GM21447 (cell line): ENCODE measurements at regions not wholly inside any gene's neighbourhood (a gene's known extent, or its start where the extent isn't known, plus 50 kb on each side); places are given as distances from the start of the nearest gene placed in this dataset.
"Not testable (repeated sequence)": the region's sequence is repeated elsewhere in the genome, so short reads cannot be mapped to it uniquely, and the experiment has no call there.

Source experiments
- ATAC-seq: cut with Tn5 transposase; IDR thresholded peaks from one replicate; pipeline ENCODE4 v1.9.1; 2021; ENCODE audit not compliant: unreplicated experiment

- ATAC-seq: no peak
Measured at GRCh38 chr15:36050899-36051298, 504.9 kb upstream of the DPH6 start.

GRCh38 chr15:36052641-36053040 lies 506.7 kb upstream of the DPH6 start:
- ATAC-seq: not testable (repeated sequence)

GRCh38 chr15:36053746-36054145 lies 507.8 kb upstream of the DPH6 start:
- no peak for ATAC-seq

GRCh38 chr15:36059596-36059995 lies 513.6 kb upstream of the DPH6 start:
- ATAC-seq: no peak

- no peak for ATAC-seq
Measured at GRCh38 chr15:36062357-36062756, 516.4 kb upstream of the DPH6 start.

DNA sequence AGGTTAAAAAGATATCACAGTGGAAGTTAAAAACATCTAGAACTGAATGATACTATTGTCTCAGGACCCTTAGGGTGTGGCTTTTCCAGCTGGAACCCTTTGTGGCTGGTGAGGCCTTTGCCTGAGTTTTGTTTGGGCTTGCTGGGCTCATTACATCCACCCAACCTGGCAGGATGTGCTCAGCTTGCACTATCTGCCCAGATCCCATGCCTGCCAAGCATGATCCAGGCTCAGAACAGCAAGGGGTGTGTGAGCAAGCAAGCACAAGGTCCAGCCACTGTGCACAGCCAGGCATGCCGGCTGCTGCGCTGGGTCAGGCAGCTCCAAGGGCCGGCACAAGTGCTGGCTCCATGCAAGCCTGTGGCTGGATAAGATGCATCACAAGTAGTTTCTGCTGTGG lies 512.7 kb upstream of the CDIN1 start:
- no peak for ATAC-seq

GRCh38 chr15:36067483-36068274 lies 511.7 kb upstream of the CDIN1 start:
- ATAC-seq: no peak

DNA sequence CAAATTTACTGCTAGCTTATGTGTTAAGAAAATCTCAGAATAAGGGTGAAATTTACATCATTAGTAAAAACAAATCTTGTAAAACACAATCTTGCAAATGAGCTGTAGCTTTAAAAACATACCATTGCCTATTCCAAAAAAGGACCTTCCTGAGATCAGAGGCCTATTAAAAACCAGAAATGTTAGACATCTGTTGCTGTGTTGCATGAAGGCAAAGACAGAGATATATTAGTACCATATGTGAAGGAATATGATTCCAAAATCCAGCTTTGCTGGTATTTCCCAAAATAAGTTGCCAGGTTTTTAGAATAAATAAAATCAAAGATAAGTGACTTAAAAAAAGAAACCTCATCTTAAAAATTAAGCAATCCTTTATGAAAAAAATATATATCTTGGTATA lies 504.1 kb upstream of the CDIN1 start:
- ATAC-seq: no peak

GRCh38 chr15:36079021-36079420 lies 500.4 kb upstream of the CDIN1 start:
- ATAC-seq: no peak

GRCh38 chr15:36080759-36081158 lies 498.7 kb upstream of the CDIN1 start:
- ATAC-seq: no peak

DNA sequence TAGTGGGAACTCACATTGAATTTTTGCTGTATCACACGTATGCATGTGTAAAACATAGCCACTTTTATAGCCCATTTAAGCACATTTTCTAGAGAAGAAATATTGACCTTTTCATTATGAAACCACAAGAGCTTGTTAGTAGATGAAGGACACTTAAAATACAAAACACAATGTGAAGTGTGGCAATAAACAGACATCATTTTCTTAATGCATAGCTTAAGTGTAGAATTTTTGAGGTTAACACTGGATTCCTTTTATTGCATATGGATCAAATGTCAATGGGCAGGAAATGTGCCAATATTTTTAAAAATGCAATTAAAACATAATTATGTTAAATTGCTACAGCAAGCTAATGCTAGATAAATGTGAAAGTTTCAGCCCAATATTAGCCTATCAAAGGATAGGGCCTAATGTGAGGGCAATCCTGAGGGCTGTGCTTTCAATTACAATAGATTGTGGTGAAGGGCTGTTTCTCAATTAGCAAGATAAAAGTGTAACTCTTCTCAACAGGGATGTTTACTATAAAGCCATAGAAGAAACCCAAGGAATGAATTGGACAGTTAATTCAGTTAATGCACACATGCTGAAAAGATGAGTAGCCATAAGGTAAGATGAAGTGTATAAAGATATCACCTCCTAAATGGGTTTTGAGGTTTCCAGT lies 489.0 kb upstream of the CDIN1 start:
- ATAC-seq: no peak

- no peak for ATAC-seq
Measured at GRCh38 chr15:36106640-36107335, 472.6 kb upstream of the CDIN1 start.

- no peak for ATAC-seq
Measured at GRCh38 chr15:36108541-36108940, 470.9 kb upstream of the CDIN1 start.

GRCh38 chr15:36109943-36110658 lies 469.3 kb upstream of the CDIN1 start:
- no peak for ATAC-seq

DNA sequence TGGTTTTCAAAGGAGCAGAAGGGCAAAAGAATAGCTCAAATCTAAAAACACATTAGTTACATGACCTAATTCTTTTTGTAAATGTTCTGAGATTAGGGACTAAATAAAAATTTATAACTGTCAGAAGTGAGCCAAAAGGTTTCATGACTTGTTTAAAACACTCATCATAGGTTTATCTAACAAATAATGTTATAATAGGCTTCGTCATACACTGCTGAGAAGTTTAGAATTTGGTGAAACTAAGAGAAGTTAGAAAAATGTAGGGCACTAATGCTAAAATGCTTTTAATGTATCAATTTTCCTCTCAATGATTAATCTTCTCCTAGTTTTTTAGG lies 468.8 kb upstream of the CDIN1 start:
- no peak for ATAC-seq

- ATAC-seq: no peak
Measured at GRCh38 chr15:36117296-36117787, 462.1 kb upstream of the CDIN1 start.

GRCh38 chr15:36126194-36126593 lies 453.2 kb upstream of the CDIN1 start:
- no peak for ATAC-seq

DNA sequence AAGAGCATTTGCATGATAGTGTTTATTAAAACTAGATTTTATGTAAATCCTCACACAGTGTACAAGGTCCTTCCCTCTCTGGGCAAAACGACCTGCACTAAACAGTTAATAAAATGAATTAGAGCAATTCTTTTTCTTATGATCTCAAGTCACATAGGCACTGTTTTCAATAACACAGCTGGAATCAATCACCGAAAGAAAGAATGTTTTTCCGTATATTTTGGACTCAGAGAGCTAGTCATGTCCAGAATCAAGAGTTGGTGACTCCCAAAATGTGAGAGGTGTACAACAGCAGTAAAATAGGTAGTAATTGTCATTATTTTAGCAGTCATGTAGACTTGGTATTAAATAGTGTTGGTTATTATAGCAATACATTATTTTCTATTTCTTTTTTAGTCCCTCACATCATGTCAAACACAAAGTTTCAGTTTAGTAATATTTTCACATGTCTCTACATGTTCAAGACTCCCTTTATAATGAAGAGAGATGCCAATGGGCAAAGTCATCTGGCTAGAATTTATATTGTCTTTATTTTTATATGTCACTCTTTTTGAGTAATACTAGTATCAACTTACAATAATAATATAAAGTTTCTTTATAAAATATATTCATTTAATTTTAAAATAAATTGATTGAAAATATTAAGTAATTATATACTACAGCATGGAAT lies 448.6 kb upstream of the CDIN1 start:
- no peak for ATAC-seq

DNA sequence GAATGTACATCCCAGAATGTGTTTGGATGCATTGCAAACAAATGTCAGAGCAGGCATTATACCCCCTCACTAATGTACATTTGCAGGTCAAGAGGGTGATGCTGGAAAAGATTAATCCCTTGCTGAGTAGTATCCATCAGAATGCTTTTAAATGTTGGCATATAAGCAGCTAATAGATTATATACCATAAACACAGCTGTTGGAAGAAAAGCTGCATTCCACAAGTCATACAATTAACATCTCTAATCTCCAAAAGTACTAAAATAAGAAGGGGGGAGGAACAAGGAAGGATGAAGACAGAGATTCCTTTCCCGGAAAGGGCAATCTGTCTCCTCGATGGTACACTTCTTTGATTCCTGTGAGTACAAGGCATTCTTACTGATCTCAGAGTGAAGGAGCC lies 445.7 kb upstream of the CDIN1 start:
- no peak for ATAC-seq

DNA sequence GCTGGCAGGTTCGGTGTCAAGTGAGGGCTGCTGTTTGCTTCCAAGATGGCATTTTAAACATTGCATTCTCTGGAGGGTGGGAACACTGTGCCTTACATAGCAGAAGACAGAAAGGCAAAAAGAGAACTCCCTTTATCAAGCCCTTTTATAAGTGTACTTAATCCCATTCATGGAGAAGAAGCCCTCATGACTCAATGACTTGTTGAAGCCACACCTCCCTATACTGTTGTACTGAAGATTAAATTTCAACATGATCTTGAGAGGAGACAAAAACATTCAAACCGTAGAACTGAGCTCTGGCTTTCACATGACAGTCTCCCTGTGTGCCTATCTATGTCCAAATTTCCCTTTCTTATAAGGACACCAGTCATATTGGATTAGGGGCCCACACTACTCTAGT lies 443.4 kb upstream of the CDIN1 start:
- no peak for ATAC-seq

DNA sequence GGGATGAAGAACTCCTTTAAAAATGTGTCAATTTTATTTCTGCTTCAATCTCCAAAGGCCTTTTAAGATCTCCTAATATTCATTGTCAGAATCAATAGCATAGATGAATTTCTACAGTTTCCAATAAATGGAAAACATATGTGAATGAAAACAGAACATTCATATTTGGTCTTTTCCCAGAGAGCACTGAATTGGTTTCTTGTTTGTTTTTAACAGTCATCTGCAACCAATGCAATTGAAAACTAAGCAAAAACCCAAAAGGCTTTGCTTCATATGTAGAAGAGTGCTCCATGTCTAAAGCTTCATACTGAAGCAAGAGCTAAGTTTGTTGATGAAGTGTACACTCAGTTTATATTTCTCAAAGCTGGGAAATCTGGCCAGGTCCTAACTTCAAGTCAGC lies 426.5 kb upstream of the CDIN1 start:
- no peak for ATAC-seq
